Testis (tissue), 2 donors: ENCODE measurements at regions not wholly inside any gene's neighbourhood (a gene's known extent, or its start where the extent isn't known, plus 50 kb on each side); places are given as distances from the start of the nearest gene placed in this dataset.

Experiments used
- POLR2A ChIP-seq: fragments of 450-650 bp; IDR thresholded peaks from one replicate; pipeline ENCODE4 v1.6.1; 2017; ENCODE audit warnings: antibody characterized with exemption, mild to moderate bottlenecking, moderate library complexity
- TF ChIP-seq, protein P1 (sequence below), 3 experiments: fragments of 450-650 bp in 2 of 3; fragments of 200-600 bp in 1 of 3; sonication (generic) in 1 of 3; IDR thresholded peaks; one replicate each; pipeline ENCODE4 v1.5.1; 2016 to 2019; ENCODE audit warnings: antibody characterized with exemption in 3 of 3, mild to moderate bottlenecking in 2 of 3, moderate library complexity in 1 of 3

DNA sequence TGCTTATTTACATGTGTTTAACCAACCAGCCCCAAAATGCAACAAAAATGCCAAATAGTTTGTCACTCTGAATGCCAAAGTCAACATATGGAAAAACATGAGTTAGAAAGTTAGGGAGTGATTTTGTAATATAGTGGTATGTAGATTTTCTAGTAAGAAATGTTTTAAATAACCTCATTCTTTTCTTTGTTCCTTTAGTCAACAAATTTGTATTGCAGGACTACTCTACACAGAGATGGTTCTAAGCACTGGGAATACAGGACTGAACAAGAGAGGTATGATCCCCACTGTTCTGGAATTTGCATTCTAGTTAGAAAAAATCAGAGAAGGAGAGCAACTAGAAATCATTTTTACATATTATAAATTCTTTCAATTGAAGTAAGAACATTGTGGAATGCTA is 218.8 kb upstream of the ANXA10 start:
- TF ChIP-seq, protein P1, sequence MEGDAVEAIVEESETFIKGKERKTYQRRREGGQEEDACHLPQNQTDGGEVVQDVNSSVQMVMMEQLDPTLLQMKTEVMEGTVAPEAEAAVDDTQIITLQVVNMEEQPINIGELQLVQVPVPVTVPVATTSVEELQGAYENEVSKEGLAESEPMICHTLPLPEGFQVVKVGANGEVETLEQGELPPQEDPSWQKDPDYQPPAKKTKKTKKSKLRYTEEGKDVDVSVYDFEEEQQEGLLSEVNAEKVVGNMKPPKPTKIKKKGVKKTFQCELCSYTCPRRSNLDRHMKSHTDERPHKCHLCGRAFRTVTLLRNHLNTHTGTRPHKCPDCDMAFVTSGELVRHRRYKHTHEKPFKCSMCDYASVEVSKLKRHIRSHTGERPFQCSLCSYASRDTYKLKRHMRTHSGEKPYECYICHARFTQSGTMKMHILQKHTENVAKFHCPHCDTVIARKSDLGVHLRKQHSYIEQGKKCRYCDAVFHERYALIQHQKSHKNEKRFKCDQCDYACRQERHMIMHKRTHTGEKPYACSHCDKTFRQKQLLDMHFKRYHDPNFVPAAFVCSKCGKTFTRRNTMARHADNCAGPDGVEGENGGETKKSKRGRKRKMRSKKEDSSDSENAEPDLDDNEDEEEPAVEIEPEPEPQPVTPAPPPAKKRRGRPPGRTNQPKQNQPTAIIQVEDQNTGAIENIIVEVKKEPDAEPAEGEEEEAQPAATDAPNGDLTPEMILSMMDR (IDR thresholded peaks at IDR 0.05), result no peak
- TF ChIP-seq POLR2A, result no peak
